ENCODE measurements at regions not wholly inside any gene's neighbourhood (a gene's known extent, or its start where the extent isn't known, plus 50 kb on each side); places are given as distances from the start of the nearest gene placed in this dataset.
A peak's percentile ranks its signal among the peaks of the same experiment; 100 is the strongest.

DNA sequence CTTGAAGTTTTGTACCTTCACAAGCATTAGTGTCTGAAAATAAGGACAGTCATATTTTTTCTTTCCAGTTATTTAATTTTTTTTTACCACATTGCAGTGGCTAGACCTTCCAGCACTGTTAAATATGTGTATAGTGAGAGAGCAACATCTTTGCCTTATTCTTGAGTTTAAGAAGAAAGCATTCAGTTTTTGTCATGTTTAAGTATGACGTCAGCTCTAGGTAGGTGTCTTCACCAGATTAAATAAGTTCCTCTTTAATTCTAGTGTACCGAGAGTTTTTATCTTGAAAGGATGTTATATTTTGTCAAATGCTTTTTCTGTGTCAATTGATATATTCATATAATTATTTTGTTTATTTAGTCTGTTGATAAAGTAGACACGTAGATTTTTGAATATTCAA lies 258.8 kb downstream of the FAM181B start:
- Mint-ChIP-seq H3K4me3 (no peak overlapping the region), H3K36me3 (ENCODE audit: low read depth) (no peaks in the 10 kb centered on the region), H3K9me3 (no peaks in the 10 kb centered on the region), H3K27ac (ENCODE audit: unreplicated experiment) (no peak overlapping the region), H3K27me3 (ENCODE audit: low read depth) (peaks cover 12% of the 10 kb centered on the region), H3K4me1 (no peaks in the 10 kb centered on the region)
- no peak for DNase-seq (ENCODE audit: low read depth, low spot score)
- TF ChIP-seq, protein P1, sequence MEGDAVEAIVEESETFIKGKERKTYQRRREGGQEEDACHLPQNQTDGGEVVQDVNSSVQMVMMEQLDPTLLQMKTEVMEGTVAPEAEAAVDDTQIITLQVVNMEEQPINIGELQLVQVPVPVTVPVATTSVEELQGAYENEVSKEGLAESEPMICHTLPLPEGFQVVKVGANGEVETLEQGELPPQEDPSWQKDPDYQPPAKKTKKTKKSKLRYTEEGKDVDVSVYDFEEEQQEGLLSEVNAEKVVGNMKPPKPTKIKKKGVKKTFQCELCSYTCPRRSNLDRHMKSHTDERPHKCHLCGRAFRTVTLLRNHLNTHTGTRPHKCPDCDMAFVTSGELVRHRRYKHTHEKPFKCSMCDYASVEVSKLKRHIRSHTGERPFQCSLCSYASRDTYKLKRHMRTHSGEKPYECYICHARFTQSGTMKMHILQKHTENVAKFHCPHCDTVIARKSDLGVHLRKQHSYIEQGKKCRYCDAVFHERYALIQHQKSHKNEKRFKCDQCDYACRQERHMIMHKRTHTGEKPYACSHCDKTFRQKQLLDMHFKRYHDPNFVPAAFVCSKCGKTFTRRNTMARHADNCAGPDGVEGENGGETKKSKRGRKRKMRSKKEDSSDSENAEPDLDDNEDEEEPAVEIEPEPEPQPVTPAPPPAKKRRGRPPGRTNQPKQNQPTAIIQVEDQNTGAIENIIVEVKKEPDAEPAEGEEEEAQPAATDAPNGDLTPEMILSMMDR (conservative IDR thresholded peaks at IDR 0.05) = no peak

DNA sequence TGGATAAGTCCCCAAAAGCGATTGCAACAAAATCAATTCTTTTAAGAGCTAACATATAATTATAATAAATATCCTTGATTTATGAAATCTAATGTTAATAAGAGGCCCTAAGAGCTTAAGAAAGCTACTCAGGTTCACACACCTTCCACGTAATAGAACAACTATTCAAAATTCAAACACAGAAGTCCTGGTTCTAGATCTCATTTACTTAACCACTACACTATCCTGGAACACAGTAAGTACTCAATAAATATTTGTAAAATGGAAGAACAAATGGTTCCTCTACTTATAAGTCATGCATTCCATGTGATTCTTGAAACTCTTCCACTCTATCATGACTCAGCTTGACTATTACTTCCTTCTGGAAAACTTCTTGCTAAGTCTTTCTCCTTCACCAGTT lies 268.2 kb downstream of the FAM181B start:
- TF ChIP-seq, protein P1 (conservative IDR thresholded peaks at IDR 0.05) = no peak
- H3K9me3 Mint-ChIP-seq = no peaks in the 10 kb centered on the region
- H3K4me1 Mint-ChIP-seq = no peaks in the 10 kb centered on the region
- H3K4me3 Mint-ChIP-seq = no peak overlapping the region
- peaks cover 17% of the 10 kb centered on the region for H3K27me3 Mint-ChIP-seq (ENCODE audit: low read depth)
- no peak for DNase-seq (ENCODE audit: low read depth, low spot score)
- H3K27ac Mint-ChIP-seq (ENCODE audit: unreplicated experiment) = no peak overlapping the region
- H3K36me3 Mint-ChIP-seq (ENCODE audit: low read depth) = no peaks in the 10 kb centered on the region

DNA sequence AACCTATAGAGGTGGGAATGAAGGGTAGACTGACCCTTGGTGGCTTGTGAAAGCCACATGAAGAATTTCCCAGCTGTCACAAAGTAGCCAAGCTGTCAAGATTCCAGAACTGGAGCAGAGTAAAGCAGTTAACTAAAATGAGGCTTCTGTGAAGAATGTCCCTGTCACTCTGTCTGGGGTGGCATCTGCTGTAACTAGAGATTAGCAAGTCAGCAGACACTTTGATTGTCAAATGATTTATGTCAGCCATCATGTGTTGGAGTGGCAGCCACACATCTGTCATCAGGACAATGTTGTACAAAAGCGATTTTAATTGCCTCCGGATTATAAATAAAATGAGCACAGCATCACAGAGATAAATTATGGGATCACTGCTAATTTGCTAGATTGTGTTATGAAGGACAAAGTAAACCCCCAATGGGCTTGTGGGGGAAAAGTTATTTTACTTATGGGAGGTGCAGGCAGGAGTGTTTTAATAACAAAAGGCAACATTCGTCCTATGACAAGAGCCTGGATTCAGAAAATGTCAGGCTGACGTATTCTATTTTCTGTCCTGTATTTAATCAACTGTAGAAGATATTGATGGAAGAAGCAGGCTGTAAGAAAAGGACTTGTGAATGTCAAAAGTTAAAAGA lies 270.9 kb downstream of the FAM181B start:
- H3K9me3 Mint-ChIP-seq = no peaks in the 10 kb centered on the region
- H3K27ac Mint-ChIP-seq (ENCODE audit: unreplicated experiment) = no peak overlapping the region
- no peaks in the 10 kb centered on the region for H3K36me3 Mint-ChIP-seq (ENCODE audit: low read depth)
- H3K4me3 Mint-ChIP-seq = no peak overlapping the region
- peaks cover 19% of the 10 kb centered on the region for H3K27me3 Mint-ChIP-seq (ENCODE audit: low read depth)
- peaks cover 6% of the 10 kb centered on the region for H3K4me1 Mint-ChIP-seq
- no peak for DNase-seq (ENCODE audit: low read depth, low spot score)
- TF ChIP-seq, protein P1 (conservative IDR thresholded peaks at IDR 0.05) = no peak

DNA sequence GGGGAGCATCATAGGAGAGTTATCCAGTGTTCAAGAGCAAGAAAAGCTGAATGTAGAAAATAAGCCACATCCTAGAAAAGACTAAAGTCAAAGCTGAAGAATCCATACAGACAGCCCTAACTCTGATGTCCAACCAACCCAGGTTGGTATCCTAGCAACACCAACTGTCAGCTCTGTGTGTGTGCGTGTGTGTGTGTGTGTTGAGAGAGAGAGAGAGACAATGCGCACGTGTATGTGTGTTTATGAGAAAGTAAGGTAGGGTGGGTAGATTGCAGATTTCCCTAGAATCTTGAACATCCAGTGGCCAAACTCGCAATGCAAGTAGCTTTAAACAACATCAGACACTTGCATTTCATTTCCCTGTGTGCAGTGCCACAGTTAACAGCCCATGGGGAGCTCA lies 274.9 kb downstream of the FAM181B start:
- Mint-ChIP-seq H3K9me3 (no peaks in the 10 kb centered on the region), H3K36me3 (ENCODE audit: low read depth) (no peaks in the 10 kb centered on the region), H3K4me1 (peaks cover 6% of the 10 kb centered on the region), H3K4me3 (no peak overlapping the region), H3K27ac (ENCODE audit: unreplicated experiment) (no peak overlapping the region), H3K27me3 (ENCODE audit: low read depth) (peaks cover 17% of the 10 kb centered on the region)
- DNase-seq (ENCODE audit: low read depth, low spot score) = peak; percentile 13
- TF ChIP-seq, protein P1 (conservative IDR thresholded peaks at IDR 0.05) = no peak

DNA sequence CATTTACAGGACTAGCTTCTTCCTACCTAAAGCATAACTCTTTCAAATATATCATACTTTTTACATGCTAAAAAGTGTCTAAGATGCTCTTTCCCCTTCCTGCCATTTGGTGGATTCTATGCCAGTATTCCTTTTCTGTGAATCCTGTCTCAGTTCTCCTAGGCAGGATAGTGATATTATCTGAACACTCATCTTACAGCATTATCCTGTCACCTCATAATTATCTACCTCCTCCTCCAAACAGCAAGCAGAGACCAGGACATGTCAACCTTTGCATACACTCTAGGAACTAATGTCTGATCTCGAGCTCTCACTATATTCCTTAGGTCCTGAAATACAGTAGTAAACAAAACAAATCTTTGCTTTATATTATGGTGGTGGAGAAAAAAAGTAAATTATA lies 275.5 kb downstream of the FAM181B start:
- Mint-ChIP-seq H3K27me3 (ENCODE audit: low read depth) (peaks cover 12% of the 10 kb centered on the region), H3K27ac (ENCODE audit: unreplicated experiment) (no peak overlapping the region), H3K4me1 (peaks cover 6% of the 10 kb centered on the region), H3K9me3 (no peaks in the 10 kb centered on the region), H3K4me3 (no peak overlapping the region), H3K36me3 (ENCODE audit: low read depth) (no peaks in the 10 kb centered on the region)
- no peak for DNase-seq (ENCODE audit: low read depth, low spot score)
- TF ChIP-seq, protein P1 (conservative IDR thresholded peaks at IDR 0.05) = no peak

Measured in neural crest cell (in vitro differentiated cells).